Myocyte (in vitro differentiated cells): ENCODE measurements at regions not wholly inside any gene's neighbourhood (a gene's known extent, or its start where the extent isn't known, plus 50 kb on each side); places are given as distances from the start of the nearest gene placed in this dataset.

ENCODE experiments used
- DNase-seq: peaks from one replicate; pipeline ENCODE4 v3.0.0-alpha.2; 2012; ENCODE audit warnings: low read depth

- DNase-seq: no peak
These were observed 200.7 kb upstream of the BMP2 start for GRCh38 chr20:6566821-6567220.

- DNase-seq: no peak
These were observed 205.4 kb upstream of the BMP2 start for GRCh38 chr20:6562111-6562510.

GRCh38 chr20:6560978-6561377 is 206.5 kb upstream of the BMP2 start:
- no peak for DNase-seq

- DNase-seq: no peak
These were observed 207.7 kb upstream of the BMP2 start for GRCh38 chr20:6559791-6560190.

GRCh38 chr20:6558341-6558740 is 209.1 kb upstream of the BMP2 start:
- DNase-seq: no peak

- DNase-seq: peak; percentile 17
These were observed 233.6 kb upstream of the BMP2 start for GRCh38 chr20:6533761-6534479.

GRCh38 chr20:6533351-6533750 is 234.1 kb upstream of the BMP2 start:
- DNase-seq: peak; percentile 4

- DNase-seq: no peak
These were observed 236.6 kb upstream of the BMP2 start for GRCh38 chr20:6530779-6531315.

- DNase-seq: no peak
These were observed 237.2 kb upstream of the BMP2 start for GRCh38 chr20:6530254-6530653.

- DNase-seq: no peak
These were observed 241.8 kb upstream of the BMP2 start for GRCh38 chr20:6525447-6526303.

- no peak for DNase-seq
These were observed 243.2 kb upstream of the BMP2 start for GRCh38 chr20:6524305-6524704.

GRCh38 chr20:6519556-6519955 is 247.9 kb upstream of the BMP2 start:
- DNase-seq: no peak

GRCh38 chr20:6515261-6515660 is 252.2 kb upstream of the BMP2 start:
- DNase-seq: no peak

- no peak for DNase-seq
These were observed 253.9 kb upstream of the BMP2 start for GRCh38 chr20:6513599-6513998.

GRCh38 chr20:6509374-6509773 is 258.1 kb upstream of the BMP2 start:
- no peak for DNase-seq

GRCh38 chr20:6506906-6507305 is 260.6 kb upstream of the BMP2 start:
- DNase-seq: no peak

- DNase-seq: no peak
These were observed 262.7 kb upstream of the BMP2 start for GRCh38 chr20:6504826-6505225.

GRCh38 chr20:6504179-6504578 is 263.3 kb upstream of the BMP2 start:
- DNase-seq: no peak

- DNase-seq: no peak
These were observed 264.5 kb upstream of the BMP2 start for GRCh38 chr20:6502999-6503398.

GRCh38 chr20:6502219-6502618 is 265.3 kb upstream of the BMP2 start:
- DNase-seq: no peak

GRCh38 chr20:6501061-6501460 is 266.4 kb upstream of the BMP2 start:
- DNase-seq: no peak

- no peak for DNase-seq
These were observed 267.9 kb upstream of the BMP2 start for GRCh38 chr20:6499566-6499965.
